ENCODE measurements at regions not wholly inside any gene's neighbourhood (a gene's known extent, or its start where the extent isn't known, plus 50 kb on each side); places are given as distances from the start of the nearest gene placed in this dataset.

- TF ChIP-seq, protein P1, sequence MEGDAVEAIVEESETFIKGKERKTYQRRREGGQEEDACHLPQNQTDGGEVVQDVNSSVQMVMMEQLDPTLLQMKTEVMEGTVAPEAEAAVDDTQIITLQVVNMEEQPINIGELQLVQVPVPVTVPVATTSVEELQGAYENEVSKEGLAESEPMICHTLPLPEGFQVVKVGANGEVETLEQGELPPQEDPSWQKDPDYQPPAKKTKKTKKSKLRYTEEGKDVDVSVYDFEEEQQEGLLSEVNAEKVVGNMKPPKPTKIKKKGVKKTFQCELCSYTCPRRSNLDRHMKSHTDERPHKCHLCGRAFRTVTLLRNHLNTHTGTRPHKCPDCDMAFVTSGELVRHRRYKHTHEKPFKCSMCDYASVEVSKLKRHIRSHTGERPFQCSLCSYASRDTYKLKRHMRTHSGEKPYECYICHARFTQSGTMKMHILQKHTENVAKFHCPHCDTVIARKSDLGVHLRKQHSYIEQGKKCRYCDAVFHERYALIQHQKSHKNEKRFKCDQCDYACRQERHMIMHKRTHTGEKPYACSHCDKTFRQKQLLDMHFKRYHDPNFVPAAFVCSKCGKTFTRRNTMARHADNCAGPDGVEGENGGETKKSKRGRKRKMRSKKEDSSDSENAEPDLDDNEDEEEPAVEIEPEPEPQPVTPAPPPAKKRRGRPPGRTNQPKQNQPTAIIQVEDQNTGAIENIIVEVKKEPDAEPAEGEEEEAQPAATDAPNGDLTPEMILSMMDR (IDR thresholded peaks at IDR 0.05): no peak
- TF ChIP-seq POLR2A (IDR thresholded peaks at IDR 0.05): no peak
These were observed 86.1 kb upstream of the BACH2 start for GRCh38 chr6:90382760-90383159.
